COLO829 (cell line): ENCODE measurements at regions not wholly inside any gene's neighbourhood (a gene's known extent, or its start where the extent isn't known, plus 50 kb on each side); places are given as distances from the start of the nearest gene placed in this dataset.

Source experiments
- DNase-seq: peaks from one replicate; pipeline ENCODE4 v3.0.0; 2012; ENCODE audit warnings: low spot score

- no peak for DNase-seq
Measured at GRCh38 chr2:228339525-228339924, 158.0 kb upstream of the SPHKAP start.

GRCh38 chr2:228334180-228334579, 152.7 kb upstream of the SPHKAP start:
- DNase-seq: no peak

- DNase-seq: no peak
Measured at GRCh38 chr2:228329282-228329681, 147.8 kb upstream of the SPHKAP start.

GRCh38 chr2:228321015-228321414, 139.5 kb upstream of the SPHKAP start:
- no peak for DNase-seq

- no peak for DNase-seq
Measured at GRCh38 chr2:228318218-228318617, 136.7 kb upstream of the SPHKAP start.

GRCh38 chr2:228312172-228312571, 130.7 kb upstream of the SPHKAP start:
- DNase-seq: no peak

- no peak for DNase-seq
Measured at GRCh38 chr2:228303960-228304359, 122.5 kb upstream of the SPHKAP start.

- no peak for DNase-seq
Measured at GRCh38 chr2:228283491-228284171, 102.1 kb upstream of the SPHKAP start.

- DNase-seq: no peak
Measured at GRCh38 chr2:228282376-228282775, 100.9 kb upstream of the SPHKAP start.

GRCh38 chr2:228273159-228273558, 91.7 kb upstream of the SPHKAP start:
- DNase-seq: no peak

GRCh38 chr2:228269351-228269750, 87.9 kb upstream of the SPHKAP start:
- no peak for DNase-seq

- no peak for DNase-seq
Measured at GRCh38 chr2:228268756-228269155, 87.3 kb upstream of the SPHKAP start.

GRCh38 chr2:228268301-228268700, 86.8 kb upstream of the SPHKAP start:
- no peak for DNase-seq

GRCh38 chr2:228263156-228263555, 81.7 kb upstream of the SPHKAP start:
- DNase-seq: no peak

- DNase-seq: no peak
Measured at GRCh38 chr2:228261546-228261945, 80.1 kb upstream of the SPHKAP start.

- no peak for DNase-seq
Measured at GRCh38 chr2:228257379-228257778, 75.9 kb upstream of the SPHKAP start.

- DNase-seq: no peak
Measured at GRCh38 chr2:228253752-228254151, 72.3 kb upstream of the SPHKAP start.

GRCh38 chr2:228247335-228247734, 65.8 kb upstream of the SPHKAP start:
- DNase-seq: no peak

GRCh38 chr2:228245601-228246000, 64.1 kb upstream of the SPHKAP start:
- DNase-seq: no peak

- no peak for DNase-seq
Measured at GRCh38 chr2:228242591-228242990, 61.1 kb upstream of the SPHKAP start.

GRCh38 chr2:228239907-228240561, 58.5 kb upstream of the SPHKAP start:
- DNase-seq: no peak

- peak; percentile 2 for DNase-seq
Measured at GRCh38 chr2:228239207-228239906, 57.9 kb upstream of the SPHKAP start.
